ENCODE measurements at regions not wholly inside any gene's neighbourhood (a gene's known extent, or its start where the extent isn't known, plus 50 kb on each side); places are given as distances from the start of the nearest gene placed in this dataset.
A peak's percentile ranks its signal among the peaks of the same experiment; 100 is the strongest.

GRCh38 chr10:44799966-44800365 is 111.2 kb upstream of the TMEM72 start (continued):
- no peak for TF ChIP-seq CREB3L1 (IDR thresholded peaks at IDR 0.05; ENCODE audit: borderline replicate concordance, low read depth)

- CTCF ChIA-PET (ENCODE audit: low intra/inter-chr PET ratio): no interaction called here
Observed at GRCh38 chr10:44801383-44802327, 109.5 kb upstream of the TMEM72 start.

More at GRCh38 chr10:44801383-44802327, 109.5 kb upstream of the TMEM72 start:
- Histone ChIP-seq H3K4me3 (no peak overlapping the region), H3K27ac (ENCODE audit: extremely low read depth, low read depth, low read length) (no peak overlapping the region), H3K9me1 (ENCODE audit: control insufficient read depth, insufficient read depth, low read length) (no peaks in the 10 kb centered on the region), H3K4me2 (ENCODE audit: insufficient read depth, low read length) (no peak overlapping the region), H3K27me3 (ENCODE audit: control insufficient read depth in 2 of 2, insufficient read depth in 2 of 2, low read length in 2 of 2) (0 out of 5 replicates have a peak, but pooled peaks cover 0 to 3% of the 10 kb centered on the region in 2 experiments), H2AFZ (ENCODE audit: low read depth, low read length) (no peak overlapping the region), H3K9ac (ENCODE audit: insufficient read depth in 1 of 2, low read depth in 2 of 2, low read length in 2 of 2) (no peak overlapping the region), H4K20me1 (replicated peaks; ENCODE audit: control insufficient read depth, insufficient read depth, low read length) (no peaks in the 10 kb centered on the region), H3K4me1 (replicated peaks in 1 of 2; ENCODE audit: control insufficient read depth in 2 of 2, insufficient read depth in 2 of 2, low read length in 2 of 2) (no peaks in the 10 kb centered on the region), H3K9me3 (replicated peaks; ENCODE audit: control insufficient read depth, insufficient read depth, low read depth, low read length) (no peaks in the 10 kb centered on the region), H3K79me2 (ENCODE audit: control insufficient read depth, insufficient read depth, low read length) (no peaks in the 10 kb centered on the region), H3K36me3 (ENCODE audit: control insufficient read depth, insufficient read depth, low read length) (no peaks in the 10 kb centered on the region)
- no peak for TF ChIP-seq ZNF778 (CRISPR knock-in tag; IDR thresholded peaks at IDR 0.05)
- peak; percentile 65 for TF ChIP-seq NFIC (IDR thresholded peaks at IDR 0.05)
- intact Hi-C loops (cut with micrococcal nuclease): no loop called here
- FAIRE-seq (no peak), DNase-seq (ENCODE audit: extremely low read depth in 1 of 4, low spot score in 3 of 4) (no peak), ATAC-seq (0 out of 3 replicates have a peak, but pooled peaks have one; percentile 20)
- POLR2A ChIA-PET: interaction anchor here (0.8 to 1.1 kb wide), 2 partner anchors 18 to 23 kb away, joined by 4 to 5 read pairs; no protein-coding TSS in a partner anchor
- WGBS (ENCODE audit: insufficient coverage, low coverage, missing lambda C conversion rate): under 1% methylated on average over 6 of the region's 6 CpGs
- in situ Hi-C loops (cut with MboI): no loop called here
- BruUV-seq (replicated peaks): no TSS peak

All from K562 (cell line).